HepG2 (cell line): ENCODE measurements at regions not wholly inside any gene's neighbourhood (a gene's known extent, or its start where the extent isn't known, plus 50 kb on each side); places are given as distances from the start of the nearest gene placed in this dataset.

Source experiments
- ATAC-seq: fragments of 200-7000 bp; cut with Tn5 transposase; 3 replicates; pipeline ENCODE4 v1.9.1; 2020; ENCODE audit warnings: mild to moderate bottlenecking, moderate library complexity
- BruUV-seq: library from RNA; stranded (reverse); fragments of 400-500 nt; replicated peaks from 2 replicates; lab custom pipeline; 2021; lab: Mats Ljungman, UMichigan
- CTCF ChIA-PET: fragments of 300-600 bp; formaldehyde crosslinking; extraction: SDS; loops from one replicate; lab custom pipeline; 2021; ENCODE audit warnings: low total read pairs, inconsistent platforms, low intra/inter-chr PET ratio; lab: Yijun Ruan, JAX
- POLR2A ChIA-PET: fragments of 350-600 bp; sonication (Branson Sonifier 250); formaldehyde crosslinking; loops from one replicate; lab custom pipeline; 2020; ENCODE audit warnings: antibody characterized with exemption, inconsistent platforms; lab: Yijun Ruan, JAX
- DNase-seq: peaks from one replicate; pipeline ENCODE4 v3.0.0-alpha.2; 2015; ENCODE audit warnings: low spot score
- FAIRE-seq: peaks from 3 replicates; lab custom pipeline; 2011; peaks lifted over from hg19 to GRCh38; lab: Jason Lieb, UNC
- H2AFZ ChIP-seq: one replicate; pipeline ENCODE4 v1.6.1; 2011; ENCODE audit warnings: low read length, inconsistent platforms
- H3K27ac ChIP-seq: fragments of 300-600 bp; 3 replicates; pipeline ENCODE4 v1.8.0; 2011; ENCODE audit warnings: mixed run types, mild to moderate bottlenecking, mixed read lengths, low read length, inconsistent platforms; ENCODE audit not compliant: insufficient read depth; ENCODE audit errors: extremely low read length
- H3K27me3 ChIP-seq, 2 experiments: fragments of 200-600 bp in 1 of 2; 2 replicates in 1 of 2; 3 replicates in 1 of 2; pipeline versions ENCODE4 v1.6.0 to v1.8.0; 2011; ENCODE audit warnings: low read length in 2 of 2, mild to moderate bottlenecking in 2 of 2, moderate library complexity in 2 of 2, inconsistent platforms in 1 of 2; ENCODE audit not compliant: insufficient read depth in 2 of 2, control insufficient read depth in 1 of 2
- H3K36me3 ChIP-seq, 2 experiments: fragments of 200-600 bp in 1 of 2; replicated peaks in 1 of 2; 2 replicates in 1 of 2; 3 replicates in 1 of 2; pipeline versions ENCODE4 v1.5.1 to v1.8.0; 2011; ENCODE audit warnings: low read length in 2 of 2, inconsistent platforms in 1 of 2; ENCODE audit not compliant: insufficient read depth in 2 of 2, control insufficient read depth in 1 of 2
- H3K4me1 ChIP-seq: 2 replicates; pipeline ENCODE4 v1.5.1; 2012; ENCODE audit warnings: low read length, inconsistent platforms; ENCODE audit not compliant: insufficient read depth
- H3K4me2 ChIP-seq: 2 replicates; pipeline ENCODE4 v1.6.0; 2011; ENCODE audit warnings: low read depth, low read length, inconsistent platforms
- H3K4me3 ChIP-seq, 3 experiments: fragments of 200-600 bp in 1 of 3; sonication (generic), shearing (Covaris generic) in 1 of 3; replicated peaks in 1 of 3; 2 replicates each; pipeline ENCODE4 v1.5.1; 2011 to 2016; ENCODE audit warnings: low read length in 3 of 3, inconsistent platforms in 2 of 3, low read depth in 2 of 3, mild to moderate bottlenecking in 2 of 3, control low read depth in 1 of 3, mixed read lengths in 1 of 3; ENCODE audit not compliant: insufficient read depth in 1 of 3
- H3K79me2 ChIP-seq: one replicate; pipeline ENCODE4 v1.6.1; 2011; ENCODE audit warnings: low read length, inconsistent platforms; ENCODE audit not compliant: insufficient read depth
- H3K9ac ChIP-seq: 2 replicates; pipeline ENCODE4 v1.6.0; 2011; ENCODE audit warnings: mild to moderate bottlenecking, low read depth, low read length, inconsistent platforms; ENCODE audit not compliant: insufficient read depth
- H3K9me3 ChIP-seq: 2 replicates; pipeline ENCODE4 v1.5.1; 2012; ENCODE audit warnings: mild to moderate bottlenecking, low read length
- H4K20me1 ChIP-seq: 2 replicates; pipeline ENCODE4 v1.6.0; 2011; ENCODE audit warnings: inconsistent platforms, mild to moderate bottlenecking, low read length, moderate library complexity; ENCODE audit not compliant: insufficient read depth
- ATF5 ChIP-seq: sonication (generic); formaldehyde crosslinking; IDR thresholded peaks from 2 replicates; pipeline ENCODE4 v1.4.0; 2020; ENCODE audit warnings: mild to moderate bottlenecking, low read depth, missing genetic modification reagents
- IRF2 ChIP-seq: IDR thresholded peaks from 2 replicates; pipeline ENCODE4 v1.6.1; 2018; ENCODE audit warnings: missing genetic modification reagents, missing compliant biosample characterization
- POGZ ChIP-seq: sonication (generic); formaldehyde crosslinking; IDR thresholded peaks from 2 replicates; pipeline ENCODE4 v1.4.0; 2020; ENCODE audit warnings: mild to moderate bottlenecking, missing genetic modification reagents
- SATB2 ChIP-seq: sonication (generic); formaldehyde crosslinking; IDR thresholded peaks from 2 replicates; pipeline ENCODE4 v1.5.0; 2020; ENCODE audit warnings: missing genetic modification reagents
- SMYD3 ChIP-seq: sonication (generic); formaldehyde crosslinking; IDR thresholded peaks from 2 replicates; pipeline ENCODE4 v1.8.1; 2023; ENCODE audit warnings: mild to moderate bottlenecking, missing genetic modification reagents
- TEAD2 ChIP-seq: sonication (generic); formaldehyde crosslinking; IDR thresholded peaks from 2 replicates; pipeline ENCODE4 v1.9.0; 2021; ENCODE audit warnings: missing genetic modification reagents
- ZKSCAN8 ChIP-seq: IDR thresholded peaks from 2 replicates; pipeline ENCODE4 v1.6.1; 2016; ENCODE audit warnings: borderline replicate concordance, missing genetic modification reagents, missing compliant biosample characterization
- WGBS: methylation state at CpG from one replicate; pipeline ENCODE4 v1.1.6; 2017; ENCODE audit warnings: low lambda C conversion rate; 5-methylcytosine and 5-hydroxymethylcytosine counted together
- in situ Hi-C: cut with HindIII; loops from 2 replicates; pipeline ENCODE4 v1.10.0; 2017; ENCODE audit warnings: low pct_unique_long_range_greater_than_20kb; ENCODE audit not compliant: extremely low pct_ligation_motif_present
- intact Hi-C: fragments of 100-400 bp; cut with micrococcal nuclease; formaldehyde crosslinking; loops from one replicate; pipeline ENCODE4 v1.10.0; 2022; ENCODE audit not compliant: unreplicated experiment
- TF ChIP-seq, protein P1 (sequence below): sonication (generic); formaldehyde crosslinking; IDR thresholded peaks from 2 replicates; pipeline ENCODE4 v1.9.0; 2022; ENCODE audit warnings: missing genetic modification reagents, mild to moderate bottlenecking, borderline replicate concordance
- TF ChIP-seq, protein P2 (sequence below): sonication (generic); formaldehyde crosslinking; conservative IDR thresholded peaks from 2 replicates; pipeline ENCODE4 v1.4.0; 2020; ENCODE audit warnings: missing genetic modification reagents

DNA sequence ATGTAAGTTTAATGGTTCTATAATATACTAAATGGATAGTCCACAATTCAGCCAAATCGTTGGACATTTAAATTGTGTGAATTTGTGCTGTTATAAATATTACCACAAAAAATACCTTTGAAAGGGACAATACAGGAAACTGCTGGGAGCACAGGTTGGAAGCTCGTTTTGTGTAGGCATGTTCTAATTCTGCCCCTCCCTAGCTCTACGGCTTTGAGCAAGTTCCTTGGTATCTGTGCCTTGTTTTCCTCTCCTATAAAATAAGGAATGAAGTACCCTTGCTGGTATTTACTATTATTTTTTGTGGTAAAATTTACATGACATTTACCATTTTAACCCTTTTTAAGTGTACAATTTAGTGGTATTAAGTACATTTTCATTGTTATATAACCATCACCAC, 102.6 kb upstream of the SLC7A1 start:
- intact Hi-C loops, result no loop called here
- no peak overlapping the region for H2AFZ ChIP-seq
- ChIA-PET POLR2A (no interaction called here), CTCF (no interaction called here)
- BruUV-seq, result no TSS peak
- H3K9me3 ChIP-seq, result no peaks in the 10 kb centered on the region
- no peaks in the 10 kb centered on the region for H4K20me1 ChIP-seq
- no peaks in the 10 kb centered on the region for H3K79me2 ChIP-seq
- no peak overlapping the region for H3K9ac ChIP-seq
- no peak overlapping the region for H3K27ac ChIP-seq
- in situ Hi-C loops, result no loop called here
- peaks cover 0 to 4% of the 10 kb centered on the region in 2 experiments; a peak in 1 of 5 replicates for H3K27me3 ChIP-seq
- WGBS, result 1% methylated on average over 3 of the region's 3 CpGs
- H3K36me3 ChIP-seq, result no peaks in the 10 kb centered on the region
- no peak overlapping the region for H3K4me2 ChIP-seq
- H3K4me1 ChIP-seq, result no peaks in the 10 kb centered on the region
- FAIRE-seq, result no peak
- TF ChIP-seq, protein P1, sequence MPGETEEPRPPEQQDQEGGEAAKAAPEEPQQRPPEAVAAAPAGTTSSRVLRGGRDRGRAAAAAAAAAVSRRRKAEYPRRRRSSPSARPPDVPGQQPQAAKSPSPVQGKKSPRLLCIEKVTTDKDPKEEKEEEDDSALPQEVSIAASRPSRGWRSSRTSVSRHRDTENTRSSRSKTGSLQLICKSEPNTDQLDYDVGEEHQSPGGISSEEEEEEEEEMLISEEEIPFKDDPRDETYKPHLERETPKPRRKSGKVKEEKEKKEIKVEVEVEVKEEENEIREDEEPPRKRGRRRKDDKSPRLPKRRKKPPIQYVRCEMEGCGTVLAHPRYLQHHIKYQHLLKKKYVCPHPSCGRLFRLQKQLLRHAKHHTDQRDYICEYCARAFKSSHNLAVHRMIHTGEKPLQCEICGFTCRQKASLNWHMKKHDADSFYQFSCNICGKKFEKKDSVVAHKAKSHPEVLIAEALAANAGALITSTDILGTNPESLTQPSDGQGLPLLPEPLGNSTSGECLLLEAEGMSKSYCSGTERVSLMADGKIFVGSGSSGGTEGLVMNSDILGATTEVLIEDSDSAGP (CRISPR knock-in tag), result no peak
- no peak for TF ChIP-seq ATF5
- TF ChIP-seq SMYD3 (CRISPR knock-in tag), result no peak
- TF ChIP-seq SATB2 (CRISPR knock-in tag), result no peak
- TF ChIP-seq, protein P2, sequence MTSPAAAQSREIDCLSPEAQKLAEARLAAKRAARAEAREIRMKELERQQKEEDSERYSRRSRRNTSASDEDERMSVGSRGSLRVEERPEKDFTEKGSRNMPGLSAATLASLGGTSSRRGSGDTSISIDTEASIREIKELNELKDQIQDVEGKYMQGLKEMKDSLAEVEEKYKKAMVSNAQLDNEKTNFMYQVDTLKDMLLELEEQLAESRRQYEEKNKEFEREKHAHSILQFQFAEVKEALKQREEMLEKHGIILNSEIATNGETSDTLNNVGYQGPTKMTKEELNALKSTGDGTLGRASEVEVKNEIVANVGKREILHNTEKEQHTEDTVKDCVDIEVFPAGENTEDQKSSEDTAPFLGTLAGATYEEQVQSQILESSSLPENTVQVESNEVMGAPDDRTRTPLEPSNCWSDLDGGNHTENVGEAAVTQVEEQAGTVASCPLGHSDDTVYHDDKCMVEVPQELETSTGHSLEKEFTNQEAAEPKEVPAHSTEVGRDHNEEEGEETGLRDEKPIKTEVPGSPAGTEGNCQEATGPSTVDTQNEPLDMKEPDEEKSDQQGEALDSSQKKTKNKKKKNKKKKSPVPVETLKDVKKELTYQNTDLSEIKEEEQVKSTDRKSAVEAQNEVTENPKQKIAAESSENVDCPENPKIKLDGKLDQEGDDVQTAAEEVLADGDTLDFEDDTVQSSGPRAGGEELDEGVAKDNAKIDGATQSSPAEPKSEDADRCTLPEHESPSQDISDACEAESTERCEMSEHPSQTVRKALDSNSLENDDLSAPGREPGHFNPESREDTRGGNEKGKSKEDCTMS, result no peak
- no peak for TF ChIP-seq POGZ
- no peak for TF ChIP-seq ZKSCAN8
- no peak for TF ChIP-seq IRF2 (CRISPR knock-in tag)
- TF ChIP-seq TEAD2 (CRISPR knock-in tag), result no peak
- no peak overlapping the region for H3K4me3 ChIP-seq
- ATAC-seq, result no peak
- no peak for DNase-seq
